ENCODE measurements at regions not wholly inside any gene's neighbourhood (a gene's known extent, or its start where the extent isn't known, plus 50 kb on each side); places are given as distances from the start of the nearest gene placed in this dataset.

GRCh38 chr15:98326804-98327203 lies 321.5 kb upstream of the IGF1R start:
- no peak for DNase-seq (ENCODE audit: low read depth in 2 of 2)
- TF ChIP-seq CTCF (conservative IDR thresholded peaks at IDR 0.05 in 1 of 2, IDR thresholded peaks at IDR 0.05 in 1 of 2; ENCODE audit: low read depth in 1 of 2, low read length in 2 of 2) (no peak), EZH2 (IDR thresholded peaks at IDR 0.05; ENCODE audit: low read length, missing control alignments) (no peak)
- no peaks in the 10 kb centered on the region for H3K9me3 ChIP-seq (ENCODE audit: control insufficient read depth, insufficient read depth, low read depth, low read length)

GRCh38 chr15:98330258-98330657 lies 318.1 kb upstream of the IGF1R start:
- H3K36me3 ChIP-seq (ENCODE audit: control insufficient read depth, insufficient read depth, low read length): no peaks in the 10 kb centered on the region
- no peaks in the 10 kb centered on the region for H3K27me3 ChIP-seq (ENCODE audit: control insufficient read depth, insufficient read depth, low read length)
- TF ChIP-seq EZH2 (IDR thresholded peaks at IDR 0.05; ENCODE audit: low read length, missing control alignments) (no peak), CTCF (conservative IDR thresholded peaks at IDR 0.05 in 1 of 2, IDR thresholded peaks at IDR 0.05 in 1 of 2; ENCODE audit: low read depth in 1 of 2, low read length in 2 of 2) (no peak)
- H4K20me1 ChIP-seq (ENCODE audit: control insufficient read depth, extremely low read depth, insufficient read depth, low read length): no peaks in the 10 kb centered on the region
- no peak overlapping the region for H2AFZ ChIP-seq (ENCODE audit: low read length)
- H3K4me2 ChIP-seq (ENCODE audit: extremely low read depth, insufficient read depth, low read length): no peak overlapping the region
- no peaks in the 10 kb centered on the region for H3K4me1 ChIP-seq (ENCODE audit: control insufficient read depth, extremely low read depth, insufficient read depth, low read length)
- H3K27ac ChIP-seq (ENCODE audit: insufficient read depth, low read length): no peak overlapping the region
- DNase-seq (ENCODE audit: low read depth in 2 of 2): no peak
- no peaks in the 10 kb centered on the region for H3K79me2 ChIP-seq (ENCODE audit: control insufficient read depth, insufficient read depth, low read length)
- no peaks in the 10 kb centered on the region for H3K9me3 ChIP-seq (ENCODE audit: control insufficient read depth, insufficient read depth, low read depth, low read length)
- no peak overlapping the region for H3K9ac ChIP-seq (ENCODE audit: insufficient read depth, low read length)
- H3K4me3 ChIP-seq (replicated peaks in 1 of 4; ENCODE audit: control extremely low read depth in 1 of 4, insufficient read depth in 1 of 4, low read depth in 3 of 4, low read length in 4 of 4): no peak overlapping the region

More at GRCh38 chr15:98326804-98327203, 321.5 kb upstream of the IGF1R start:
- H2AFZ ChIP-seq (ENCODE audit: low read length): no peak overlapping the region
- H3K4me2 ChIP-seq (ENCODE audit: extremely low read depth, insufficient read depth, low read length): no peak overlapping the region
- no peaks in the 10 kb centered on the region for H3K4me1 ChIP-seq (ENCODE audit: control insufficient read depth, extremely low read depth, insufficient read depth, low read length)
- no peaks in the 10 kb centered on the region for H3K36me3 ChIP-seq (ENCODE audit: control insufficient read depth, insufficient read depth, low read length)
- H3K79me2 ChIP-seq (ENCODE audit: control insufficient read depth, insufficient read depth, low read length): no peaks in the 10 kb centered on the region
- no peak overlapping the region for H3K27ac ChIP-seq (ENCODE audit: insufficient read depth, low read length)
- no peak overlapping the region for H3K9ac ChIP-seq (ENCODE audit: insufficient read depth, low read length)
- no peaks in the 10 kb centered on the region for H4K20me1 ChIP-seq (ENCODE audit: control insufficient read depth, extremely low read depth, insufficient read depth, low read length)
- no peaks in the 10 kb centered on the region for H3K27me3 ChIP-seq (ENCODE audit: control insufficient read depth, insufficient read depth, low read length)
- no peak overlapping the region for H3K4me3 ChIP-seq (replicated peaks in 1 of 4; ENCODE audit: control extremely low read depth in 1 of 4, insufficient read depth in 1 of 4, low read depth in 3 of 4, low read length in 4 of 4)

GRCh38 chr15:98330692-98331435 lies 317.5 kb upstream of the IGF1R start:
- Histone ChIP-seq H4K20me1 (ENCODE audit: control insufficient read depth, extremely low read depth, insufficient read depth, low read length) (no peaks in the 10 kb centered on the region), H3K36me3 (ENCODE audit: control insufficient read depth, insufficient read depth, low read length) (no peaks in the 10 kb centered on the region), H3K9me3 (ENCODE audit: control insufficient read depth, insufficient read depth, low read depth, low read length) (no peaks in the 10 kb centered on the region), H3K4me1 (ENCODE audit: control insufficient read depth, extremely low read depth, insufficient read depth, low read length) (no peaks in the 10 kb centered on the region), H2AFZ (ENCODE audit: low read length) (no peak overlapping the region), H3K79me2 (ENCODE audit: control insufficient read depth, insufficient read depth, low read length) (no peaks in the 10 kb centered on the region), H3K4me2 (ENCODE audit: extremely low read depth, insufficient read depth, low read length) (no peak overlapping the region), H3K27ac (ENCODE audit: insufficient read depth, low read length) (no peak overlapping the region), H3K4me3 (replicated peaks in 1 of 4; ENCODE audit: control extremely low read depth in 1 of 4, insufficient read depth in 1 of 4, low read depth in 3 of 4, low read length in 4 of 4) (no peak overlapping the region), H3K27me3 (ENCODE audit: control insufficient read depth, insufficient read depth, low read length) (no peaks in the 10 kb centered on the region), H3K9ac (ENCODE audit: insufficient read depth, low read length) (no peak overlapping the region)
- no peak for DNase-seq (ENCODE audit: low read depth in 2 of 2)
- no peak for TF ChIP-seq CTCF (conservative IDR thresholded peaks at IDR 0.05 in 1 of 2, IDR thresholded peaks at IDR 0.05 in 1 of 2; ENCODE audit: low read depth in 1 of 2, low read length in 2 of 2)
